NCI-H2081 (cell line): ENCODE measurements at regions not wholly inside any gene's neighbourhood (a gene's known extent, or its start where the extent isn't known, plus 50 kb on each side); places are given as distances from the start of the nearest gene placed in this dataset.

Experiments
- DNase-seq, 2 experiments: peaks; one replicate each; lab custom pipeline; 2025; lab: John Stamatoyannopoulos, UW

- DNase-seq: no peak
Observed at GRCh38 chr6:20024978-20025377, 187.3 kb downstream of the MBOAT1 start.

GRCh38 chr6:20025681-20026080 lies 186.6 kb downstream of the MBOAT1 start:
- no peak for DNase-seq

- DNase-seq: peak in 1 of 2 experiments; percentile 36
Observed at GRCh38 chr6:20028143-20028542, 184.1 kb downstream of the MBOAT1 start.

- no peak for DNase-seq
Observed at GRCh38 chr6:20028562-20028961, 183.7 kb downstream of the MBOAT1 start.

GRCh38 chr6:20029979-20030378 lies 182.3 kb downstream of the MBOAT1 start:
- DNase-seq: no peak

GRCh38 chr6:20031342-20031741 lies 180.9 kb downstream of the MBOAT1 start:
- no peak for DNase-seq

GRCh38 chr6:20033697-20034407 lies 178.4 kb downstream of the MBOAT1 start:
- peak; percentile 22 to 65 for DNase-seq

- DNase-seq: no peak
Observed at GRCh38 chr6:20034408-20034769, 177.9 kb downstream of the MBOAT1 start.

- DNase-seq: no peak
Observed at GRCh38 chr6:20036141-20036677, 176.1 kb downstream of the MBOAT1 start.

- DNase-seq: no peak
Observed at GRCh38 chr6:20038410-20039204, 173.7 kb downstream of the MBOAT1 start.

- no peak for DNase-seq
Observed at GRCh38 chr6:20044883-20045282, 167.4 kb downstream of the MBOAT1 start.
